Trophoblast cell (in vitro differentiated cells and primary cell): ENCODE measurements at regions not wholly inside any gene's neighbourhood (a gene's known extent, or its start where the extent isn't known, plus 50 kb on each side); places are given as distances from the start of the nearest gene placed in this dataset.

ENCODE experiments used
- DNase-seq, 2 donors: peaks; one replicate each; pipeline ENCODE4 v3.0.0-alpha.2; 2016
- H2AFZ ChIP-seq: 2 replicates; pipeline ENCODE4 v1.6.1; 2013; ENCODE audit warnings: low read length, moderate library complexity, mild to moderate bottlenecking; ENCODE audit not compliant: insufficient read depth, poor library complexity
- H2AK5ac ChIP-seq: 2 replicates; pipeline ENCODE4 v1.6.1; 2013; ENCODE audit warnings: mild to moderate bottlenecking, low read length
- H2BK120ac ChIP-seq: 2 replicates; pipeline ENCODE4 v1.6.1; 2013; ENCODE audit warnings: low read length, mild to moderate bottlenecking, moderate library complexity; ENCODE audit not compliant: insufficient read depth, poor library complexity
- H2BK12ac ChIP-seq: 2 replicates; pipeline ENCODE4 v1.6.1; 2013; ENCODE audit warnings: mild to moderate bottlenecking, low read length, moderate library complexity
- H2BK5ac ChIP-seq: 2 replicates; pipeline ENCODE4 v1.6.1; 2013; ENCODE audit warnings: low read length, low read depth, moderate library complexity, mild to moderate bottlenecking; ENCODE audit not compliant: poor library complexity
- H3K14ac ChIP-seq: 2 replicates; pipeline ENCODE4 v1.6.1; 2013; ENCODE audit warnings: mild to moderate bottlenecking, low read length
- H3K18ac ChIP-seq: 2 replicates; pipeline ENCODE4 v1.6.1; 2013; ENCODE audit warnings: mild to moderate bottlenecking, low read length
- H3K23ac ChIP-seq: 2 replicates; pipeline ENCODE4 v1.6.1; 2013; ENCODE audit warnings: low read length
- H3K27ac ChIP-seq: 2 replicates; pipeline ENCODE4 v1.5.1; 2013; ENCODE audit warnings: low read depth, mild to moderate bottlenecking, inconsistent platforms, low read length, moderate library complexity
- H3K27me3 ChIP-seq: 2 replicates; pipeline ENCODE4 v1.6.1; 2013; ENCODE audit warnings: inconsistent platforms, mild to moderate bottlenecking, low read length, moderate library complexity; ENCODE audit not compliant: insufficient read depth
- H3K36me3 ChIP-seq, 2 experiments: 1 replicate in 1 of 2; 2 replicates in 1 of 2; pipeline ENCODE4 v1.6.1; 2013; ENCODE audit warnings: low read length in 2 of 2, mild to moderate bottlenecking in 2 of 2, moderate library complexity in 1 of 2; ENCODE audit not compliant: insufficient read depth in 2 of 2, control insufficient read depth in 1 of 2
- H3K4ac ChIP-seq: 2 replicates; pipeline ENCODE4 v1.6.1; 2013; ENCODE audit warnings: low read depth, mild to moderate bottlenecking, low read length, moderate library complexity
- H3K4me1 ChIP-seq, 2 experiments: 1 replicate in 1 of 2; 2 replicates in 1 of 2; pipeline ENCODE4 v1.6.1; 2013; ENCODE audit warnings: low read length in 2 of 2, mild to moderate bottlenecking in 2 of 2, moderate library complexity in 1 of 2; ENCODE audit not compliant: insufficient read depth in 2 of 2, control insufficient read depth in 1 of 2
- H3K4me2 ChIP-seq: 2 replicates; pipeline ENCODE4 v1.6.1; 2013; ENCODE audit warnings: inconsistent platforms, mild to moderate bottlenecking, low read length, moderate library complexity
- H3K4me3 ChIP-seq: 2 replicates; pipeline ENCODE4 v1.5.1; 2013; ENCODE audit warnings: mild to moderate bottlenecking, low read depth, low read length, inconsistent platforms
- H3K79me1 ChIP-seq: one replicate; pipeline ENCODE4 v1.6.1; 2013; ENCODE audit warnings: low read length
- H3K79me2 ChIP-seq: 2 replicates; pipeline ENCODE4 v1.6.1; 2013; ENCODE audit warnings: low read length, mild to moderate bottlenecking; ENCODE audit not compliant: control insufficient read depth, insufficient read depth, poor library complexity
- H3K9ac ChIP-seq: 2 replicates; pipeline ENCODE4 v1.6.1; 2013; ENCODE audit warnings: mild to moderate bottlenecking, low read length
- H3K9me3 ChIP-seq: 2 replicates; pipeline ENCODE4 v1.6.1; 2013; ENCODE audit warnings: low read depth, mild to moderate bottlenecking, control low read depth, inconsistent platforms, low read length; ENCODE audit not compliant: insufficient read depth
- H4K12ac ChIP-seq: 2 replicates; pipeline ENCODE4 v1.6.1; 2013; ENCODE audit warnings: low read depth, mild to moderate bottlenecking, low read length, moderate library complexity
- H4K8ac ChIP-seq: 2 replicates; pipeline ENCODE4 v1.6.1; 2013; ENCODE audit warnings: low read depth, mild to moderate bottlenecking, low read length, moderate library complexity
- H4K91ac ChIP-seq: one replicate; pipeline ENCODE4 v1.6.1; 2013; ENCODE audit warnings: low read depth, mild to moderate bottlenecking, low read length, moderate library complexity
- WGBS: extraction: QIAGEN DNeasy Blood & Tissue Kit; methylation state at CpG from one replicate; pipeline ENCODE4 v1.1.7; 2013; ENCODE audit warnings: missing lambda C conversion rate; ENCODE audit not compliant: insufficient read length, insufficient coverage; ENCODE audit errors: extremely low coverage; 5-methylcytosine and 5-hydroxymethylcytosine counted together

DNA sequence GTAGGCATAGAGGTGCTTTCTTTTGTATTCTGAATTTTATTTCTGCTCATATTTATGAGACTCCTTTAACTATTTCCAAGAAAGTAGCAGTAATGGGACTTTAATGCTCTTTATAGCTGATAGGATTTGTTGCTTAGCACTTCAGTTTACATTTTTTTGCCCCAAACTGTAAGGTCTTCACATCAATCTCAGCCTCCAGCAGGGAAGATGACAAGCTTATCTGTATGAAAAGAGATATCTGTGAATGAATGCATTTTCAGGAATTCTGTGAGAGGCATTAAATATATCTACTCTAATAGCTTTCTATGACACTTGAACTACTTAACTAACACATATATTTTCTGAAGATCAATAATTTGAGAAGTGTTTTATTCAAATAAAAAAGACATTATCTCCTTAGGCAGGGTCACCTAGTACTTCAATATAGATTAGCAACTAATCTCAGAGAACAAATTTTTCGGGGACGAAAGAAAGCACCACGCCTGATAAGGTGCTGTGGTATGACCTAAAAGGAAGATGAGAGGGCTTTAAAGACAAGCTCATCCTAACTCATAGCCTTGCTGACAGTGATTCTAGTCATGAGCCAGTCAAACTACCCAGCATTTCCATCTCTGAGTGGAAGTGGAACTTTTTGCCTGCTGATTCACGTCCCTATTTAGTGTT, 766.1 kb upstream of the CNTNAP5 start:
- no peak overlapping the region for H2AK5ac ChIP-seq
- no peak overlapping the region for H2BK12ac ChIP-seq
- no peak overlapping the region for H4K8ac ChIP-seq
- H3K23ac ChIP-seq, result no peak overlapping the region
- no peak for DNase-seq
- H3K27me3 ChIP-seq, result no peaks in the 10 kb centered on the region
- H3K9ac ChIP-seq, result no peak overlapping the region
- H4K91ac ChIP-seq, result no peak overlapping the region
- H3K4me1 ChIP-seq, result no peaks in the 10 kb centered on the region
- no peak overlapping the region for H3K4me2 ChIP-seq
- H3K4ac ChIP-seq, result no peak overlapping the region
- H2BK5ac ChIP-seq, result no peak overlapping the region
- H3K79me2 ChIP-seq, result no peaks in the 10 kb centered on the region
- H3K14ac ChIP-seq, result no peak overlapping the region
- no peak overlapping the region for H2BK120ac ChIP-seq
- no CpG with 5 or more reads among the region's 4 CpGs for WGBS
- no peak overlapping the region for H4K12ac ChIP-seq
- H3K9me3 ChIP-seq, result no peaks in the 10 kb centered on the region
- H3K79me1 ChIP-seq, result no peaks in the 10 kb centered on the region
- no peak overlapping the region for H3K4me3 ChIP-seq
- no peak overlapping the region for H2AFZ ChIP-seq
- no peaks in the 10 kb centered on the region for H3K36me3 ChIP-seq
- H3K18ac ChIP-seq, result no peak overlapping the region
- no peak overlapping the region for H3K27ac ChIP-seq

DNA sequence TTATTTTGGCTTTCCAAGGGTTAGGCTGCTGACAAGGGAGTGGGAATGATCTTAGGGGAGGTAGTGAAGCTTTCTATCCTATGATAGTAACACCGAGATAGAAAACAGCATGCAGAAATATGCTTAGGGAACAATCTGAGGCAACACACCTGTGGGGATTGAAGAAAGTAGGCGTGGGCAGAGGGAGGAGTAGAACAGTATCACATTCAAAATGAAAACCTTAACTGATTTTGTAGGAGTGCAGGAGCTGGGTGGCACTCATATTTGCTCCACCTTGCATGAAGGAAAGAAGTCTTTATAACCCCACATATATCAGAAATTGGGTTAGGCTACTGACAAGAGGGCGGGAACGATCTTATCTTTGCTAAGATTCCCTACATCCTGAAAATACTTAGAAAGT, 762.2 kb upstream of the CNTNAP5 start:
- Histone ChIP-seq H2BK120ac (no peak overlapping the region), H3K36me3 (no peaks in the 10 kb centered on the region), H3K79me1 (no peaks in the 10 kb centered on the region), H3K27ac (no peak overlapping the region), H3K4ac (no peak overlapping the region), H2AFZ (no peak overlapping the region), H3K4me2 (no peak overlapping the region), H3K18ac (no peak overlapping the region), H4K12ac (no peak overlapping the region), H3K4me3 (no peak overlapping the region), H3K14ac (no peak overlapping the region), H4K91ac (no peak overlapping the region), H4K8ac (no peak overlapping the region), H3K9me3 (no peaks in the 10 kb centered on the region), H2AK5ac (no peak overlapping the region), H2BK5ac (no peak overlapping the region), H3K27me3 (no peaks in the 10 kb centered on the region), H3K23ac (no peak overlapping the region), H3K9ac (no peak overlapping the region), H2BK12ac (no peak overlapping the region), H3K79me2 (no peaks in the 10 kb centered on the region), H3K4me1 (no peaks in the 10 kb centered on the region)
- no peak for DNase-seq
- WGBS, result no CpG with 5 or more reads among the region's 4 CpGs

DNA sequence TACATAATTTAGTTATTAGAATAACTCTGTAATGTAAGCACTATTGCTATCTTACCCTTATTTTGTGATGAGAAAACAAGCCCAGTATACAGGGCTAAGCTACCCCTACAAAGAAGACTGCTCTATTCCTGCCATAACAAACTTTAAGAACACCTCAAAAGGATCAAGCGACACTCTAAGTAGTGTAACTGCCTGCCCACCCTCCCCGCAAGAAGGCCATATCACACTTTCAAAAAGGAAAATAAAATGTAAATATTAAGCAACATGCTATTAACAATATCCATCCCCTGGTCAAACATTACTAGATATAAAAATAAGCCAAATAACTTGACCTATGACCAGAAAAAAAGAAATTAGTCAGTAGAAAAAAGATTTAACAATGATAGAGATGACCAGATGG, 741.7 kb upstream of the CNTNAP5 start:
- H3K36me3 ChIP-seq, result no peaks in the 10 kb centered on the region
- no peak overlapping the region for H3K4ac ChIP-seq
- H2BK120ac ChIP-seq, result no peak overlapping the region
- H3K79me1 ChIP-seq, result no peaks in the 10 kb centered on the region
- H3K79me2 ChIP-seq, result no peaks in the 10 kb centered on the region
- H3K27me3 ChIP-seq, result no peaks in the 10 kb centered on the region
- no peak overlapping the region for H3K9ac ChIP-seq
- no peaks in the 10 kb centered on the region for H3K4me1 ChIP-seq
- H2AFZ ChIP-seq, result no peak overlapping the region
- no CpG with 5 or more reads among the region's 2 CpGs for WGBS
- H4K91ac ChIP-seq, result no peak overlapping the region
- no peak overlapping the region for H3K4me3 ChIP-seq
- H2AK5ac ChIP-seq, result no peak overlapping the region
- no peak overlapping the region for H4K8ac ChIP-seq
- H4K12ac ChIP-seq, result no peak overlapping the region
- no peak overlapping the region for H3K14ac ChIP-seq
- no peak overlapping the region for H3K4me2 ChIP-seq
- H2BK5ac ChIP-seq, result no peak overlapping the region
- H3K23ac ChIP-seq, result no peak overlapping the region
- no peaks in the 10 kb centered on the region for H3K9me3 ChIP-seq
- no peak overlapping the region for H2BK12ac ChIP-seq
- no peak for DNase-seq
- no peak overlapping the region for H3K18ac ChIP-seq
- H3K27ac ChIP-seq, result no peak overlapping the region

DNA sequence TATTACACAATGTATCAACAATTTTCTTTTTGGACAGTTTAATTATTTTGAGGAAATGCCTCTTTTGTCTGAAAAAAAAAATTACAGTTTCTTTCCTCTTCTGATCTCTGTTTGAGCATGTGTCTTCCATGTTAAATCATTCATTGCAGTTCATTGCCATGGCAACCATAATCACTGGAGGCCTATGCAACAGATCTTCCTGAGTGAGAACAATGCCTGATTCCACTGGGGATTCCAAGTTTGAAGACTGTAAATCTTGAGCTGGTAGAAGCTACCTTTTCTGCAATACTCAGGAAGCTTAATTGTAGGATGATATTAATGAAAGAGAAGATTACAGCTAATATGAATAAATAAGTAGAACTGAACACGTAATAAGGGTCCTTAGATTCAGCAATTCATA, 721.4 kb upstream of the CNTNAP5 start:
- Histone ChIP-seq H3K27me3 (no peaks in the 10 kb centered on the region), H2AK5ac (no peak overlapping the region), H3K4ac (no peak overlapping the region), H3K9ac (no peak overlapping the region), H4K12ac (no peak overlapping the region), H3K36me3 (no peaks in the 10 kb centered on the region), H3K14ac (no peak overlapping the region), H2BK5ac (no peak overlapping the region), H3K18ac (no peak overlapping the region), H4K8ac (no peak overlapping the region), H3K4me3 (no peak overlapping the region), H2BK12ac (no peak overlapping the region), H4K91ac (no peak overlapping the region), H3K9me3 (no peaks in the 10 kb centered on the region), H3K4me1 (no peaks in the 10 kb centered on the region), H3K79me2 (no peaks in the 10 kb centered on the region), H2AFZ (no peak overlapping the region), H2BK120ac (no peak overlapping the region), H3K23ac (no peak overlapping the region), H3K27ac (no peak overlapping the region), H3K79me1 (no peaks in the 10 kb centered on the region), H3K4me2 (no peak overlapping the region)
- no CpG with 5 or more reads among the region's 1 CpG for WGBS
- DNase-seq, result no peak
